Activated naive CD4-positive, alpha-beta T cell treated with anti-CD3 and anti-CD28 coated beads, Interleukin-2, amount 50 U/mL, for 24 hours (primary cell): ENCODE measurements at regions not wholly inside any gene's neighbourhood (a gene's known extent, or its start where the extent isn't known, plus 50 kb on each side); places are given as distances from the start of the nearest gene placed in this dataset.

Experiments
- H3K27ac Mint-ChIP-seq: one replicate; pipeline ENCODE4 v1.8.0; 2021; ENCODE audit warnings: mild to moderate bottlenecking, mixed read lengths
- H3K27me3 Mint-ChIP-seq: one replicate; pipeline ENCODE4 v1.8.0; 2021; ENCODE audit warnings: mixed read lengths
- H3K36me3 Mint-ChIP-seq: one replicate; pipeline ENCODE4 v1.8.0; 2021; ENCODE audit warnings: mixed read lengths
- H3K4me1 Mint-ChIP-seq: one replicate; pipeline ENCODE4 v1.8.0; 2021; ENCODE audit warnings: mixed read lengths
- H3K4me3 Mint-ChIP-seq: one replicate; pipeline ENCODE4 v1.8.0; 2021; ENCODE audit warnings: mild to moderate bottlenecking, mixed read lengths
- H3K9me3 Mint-ChIP-seq: one replicate; pipeline ENCODE4 v1.8.0; 2021; ENCODE audit warnings: mixed read lengths

GRCh38 chr3:16102905-16103364 lies 71.5 kb upstream of the GALNT15 start:
- H3K9me3 Mint-ChIP-seq: no peaks in the 10 kb centered on the region

GRCh38 chr3:16103472-16103871 lies 71.0 kb upstream of the GALNT15 start:
- H3K9me3 Mint-ChIP-seq: no peaks in the 10 kb centered on the region
- no peaks in the 10 kb centered on the region for H3K4me1 Mint-ChIP-seq
- peaks cover 7% of the 10 kb centered on the region for H3K27me3 Mint-ChIP-seq
- no peak overlapping the region for H3K4me3 Mint-ChIP-seq
- H3K27ac Mint-ChIP-seq: no peak overlapping the region
- no peaks in the 10 kb centered on the region for H3K36me3 Mint-ChIP-seq

More at GRCh38 chr3:16102905-16103364, 71.5 kb upstream of the GALNT15 start:
- H3K36me3 Mint-ChIP-seq: no peaks in the 10 kb centered on the region
- H3K27ac Mint-ChIP-seq: no peak overlapping the region
- no peaks in the 10 kb centered on the region for H3K4me1 Mint-ChIP-seq
- H3K27me3 Mint-ChIP-seq: peaks cover 7% of the 10 kb centered on the region
- H3K4me3 Mint-ChIP-seq: no peak overlapping the region

- Mint-ChIP-seq H3K27ac (no peak overlapping the region), H3K4me3 (no peak overlapping the region), H3K9me3 (no peaks in the 10 kb centered on the region), H3K36me3 (no peaks in the 10 kb centered on the region), H3K27me3 (peaks cover 7% of the 10 kb centered on the region), H3K4me1 (no peaks in the 10 kb centered on the region)
Measured at GRCh38 chr3:16104156-16104555, 70.3 kb upstream of the GALNT15 start.

GRCh38 chr3:16106050-16106449 lies 68.4 kb upstream of the GALNT15 start:
- Mint-ChIP-seq H3K27me3 (peaks cover 7% of the 10 kb centered on the region), H3K9me3 (no peaks in the 10 kb centered on the region), H3K4me3 (no peak overlapping the region), H3K4me1 (no peaks in the 10 kb centered on the region), H3K27ac (no peak overlapping the region), H3K36me3 (no peaks in the 10 kb centered on the region)

- H3K36me3 Mint-ChIP-seq: no peaks in the 10 kb centered on the region
- no peaks in the 10 kb centered on the region for H3K27me3 Mint-ChIP-seq
- H3K9me3 Mint-ChIP-seq: no peaks in the 10 kb centered on the region
- no peaks in the 10 kb centered on the region for H3K4me1 Mint-ChIP-seq
- no peak overlapping the region for H3K27ac Mint-ChIP-seq
- H3K4me3 Mint-ChIP-seq: no peak overlapping the region
Measured at GRCh38 chr3:16108424-16108823, 66.1 kb upstream of the GALNT15 start.

- Mint-ChIP-seq H3K4me1 (no peaks in the 10 kb centered on the region), H3K27me3 (no peaks in the 10 kb centered on the region), H3K4me3 (no peak overlapping the region), H3K9me3 (no peaks in the 10 kb centered on the region), H3K36me3 (no peaks in the 10 kb centered on the region), H3K27ac (no peak overlapping the region)
Measured at GRCh38 chr3:16109929-16110328, 64.6 kb upstream of the GALNT15 start.

GRCh38 chr3:16112910-16113504 lies 61.5 kb upstream of the GALNT15 start:
- Mint-ChIP-seq H3K4me1 (no peaks in the 10 kb centered on the region), H3K36me3 (no peaks in the 10 kb centered on the region), H3K27me3 (no peaks in the 10 kb centered on the region), H3K9me3 (no peaks in the 10 kb centered on the region), H3K4me3 (no peak overlapping the region), H3K27ac (no peak overlapping the region)

GRCh38 chr3:16113704-16114103 lies 60.8 kb upstream of the GALNT15 start:
- no peaks in the 10 kb centered on the region for H3K4me1 Mint-ChIP-seq
- H3K27ac Mint-ChIP-seq: no peak overlapping the region
- H3K27me3 Mint-ChIP-seq: no peaks in the 10 kb centered on the region
- no peak overlapping the region for H3K4me3 Mint-ChIP-seq
- H3K36me3 Mint-ChIP-seq: no peaks in the 10 kb centered on the region
- no peaks in the 10 kb centered on the region for H3K9me3 Mint-ChIP-seq

- Mint-ChIP-seq H3K4me3 (no peak overlapping the region), H3K27me3 (peaks cover 2% of the 10 kb centered on the region), H3K27ac (no peak overlapping the region), H3K36me3 (no peaks in the 10 kb centered on the region), H3K4me1 (no peaks in the 10 kb centered on the region), H3K9me3 (no peaks in the 10 kb centered on the region)
Measured at GRCh38 chr3:16114429-16114828, 60.1 kb upstream of the GALNT15 start.

- no peaks in the 10 kb centered on the region for H3K9me3 Mint-ChIP-seq
- peaks cover 2% of the 10 kb centered on the region for H3K27me3 Mint-ChIP-seq
Measured at GRCh38 chr3:16114930-16115329, 59.5 kb upstream of the GALNT15 start.

GRCh38 chr3:16118396-16118795 lies 56.1 kb upstream of the GALNT15 start:
- Mint-ChIP-seq H3K27me3 (peaks cover 2% of the 10 kb centered on the region), H3K4me1 (no peaks in the 10 kb centered on the region), H3K27ac (no peak overlapping the region), H3K9me3 (no peaks in the 10 kb centered on the region), H3K36me3 (no peaks in the 10 kb centered on the region), H3K4me3 (no peak overlapping the region)

More at GRCh38 chr3:16114930-16115329, 59.5 kb upstream of the GALNT15 start:
- Mint-ChIP-seq H3K4me1 (no peaks in the 10 kb centered on the region), H3K36me3 (no peaks in the 10 kb centered on the region), H3K4me3 (no peak overlapping the region), H3K27ac (no peak overlapping the region)

GRCh38 chr3:16119887-16120286 lies 54.6 kb upstream of the GALNT15 start:
- Mint-ChIP-seq H3K27me3 (peaks cover 2% of the 10 kb centered on the region), H3K36me3 (no peaks in the 10 kb centered on the region), H3K27ac (no peak overlapping the region), H3K4me3 (no peak overlapping the region), H3K4me1 (no peaks in the 10 kb centered on the region), H3K9me3 (no peaks in the 10 kb centered on the region)

- Mint-ChIP-seq H3K4me3 (no peak overlapping the region), H3K4me1 (no peaks in the 10 kb centered on the region), H3K27me3 (peaks cover 2% of the 10 kb centered on the region), H3K27ac (no peak overlapping the region), H3K9me3 (no peaks in the 10 kb centered on the region), H3K36me3 (no peaks in the 10 kb centered on the region)
Measured at GRCh38 chr3:16121391-16121790, 53.1 kb upstream of the GALNT15 start.

GRCh38 chr3:16122155-16122554 lies 52.3 kb upstream of the GALNT15 start:
- Mint-ChIP-seq H3K36me3 (no peaks in the 10 kb centered on the region), H3K4me3 (no peak overlapping the region), H3K9me3 (no peaks in the 10 kb centered on the region), H3K27me3 (peaks cover 2% of the 10 kb centered on the region), H3K4me1 (no peaks in the 10 kb centered on the region), H3K27ac (no peak overlapping the region)

GRCh38 chr3:16122661-16123060 lies 51.8 kb upstream of the GALNT15 start:
- no peaks in the 10 kb centered on the region for H3K9me3 Mint-ChIP-seq
- H3K27ac Mint-ChIP-seq: no peak overlapping the region
- H3K27me3 Mint-ChIP-seq: peaks cover 2% of the 10 kb centered on the region
- H3K36me3 Mint-ChIP-seq: no peaks in the 10 kb centered on the region
- H3K4me3 Mint-ChIP-seq: no peak overlapping the region
- H3K4me1 Mint-ChIP-seq: no peaks in the 10 kb centered on the region

GRCh38 chr3:16124636-16125035 lies 49.8 kb upstream of the GALNT15 start:
- no peaks in the 10 kb centered on the region for H3K27me3 Mint-ChIP-seq
- no peak overlapping the region for H3K4me3 Mint-ChIP-seq
- H3K4me1 Mint-ChIP-seq: no peaks in the 10 kb centered on the region
- no peaks in the 10 kb centered on the region for H3K36me3 Mint-ChIP-seq
- H3K27ac Mint-ChIP-seq: no peak overlapping the region
- no peaks in the 10 kb centered on the region for H3K9me3 Mint-ChIP-seq
